Heart right ventricle (tissue), 16 donors: ENCODE measurements at regions not wholly inside any gene's neighbourhood (a gene's known extent, or its start where the extent isn't known, plus 50 kb on each side); places are given as distances from the start of the nearest gene placed in this dataset.

ENCODE experiments used
- ATAC-seq, 8 donors: fragments of 200-7000 bp; cut with Tn5 transposase; one replicate each; pipeline ENCODE4 v1.9.1; 2020; ENCODE audit warnings: mild to moderate bottlenecking in 8 of 8, moderate library complexity in 8 of 8, moderate number of reproducible peaks in 1 of 8
- DNase-seq, 2 donors: peaks; one replicate each; pipeline ENCODE4 v3.0.0-alpha.2; 2020
- H3K27ac ChIP-seq, 10 donors: fragments of 200-600 bp; sonication (generic) in 2 of 10; one replicate each; pipeline versions ENCODE4 v1.5.0 to v1.8.0; 2020 to 2022; ENCODE audit warnings: mild to moderate bottlenecking in 3 of 10
- H3K27me3 ChIP-seq, 7 donors: fragments of 200-600 bp; one replicate each; pipeline ENCODE4 v1.8.0; 2021 to 2022; ENCODE audit warnings: mild to moderate bottlenecking in 2 of 7
- H3K36me3 ChIP-seq, 9 donors: fragments of 200-600 bp; sonication (generic) in 1 of 9; one replicate each; pipeline versions ENCODE4 v1.5.0 to v1.8.0; 2020 to 2022; ENCODE audit warnings: mild to moderate bottlenecking in 2 of 9
- H3K4me1 ChIP-seq, 9 donors: fragments of 200-600 bp; sonication (generic) in 1 of 9; one replicate each; pipeline versions ENCODE4 v1.5.0 to v1.8.0; 2020 to 2022; ENCODE audit warnings: mild to moderate bottlenecking in 4 of 9
- H3K4me3 ChIP-seq, 10 donors: fragments of 200-600 bp; sonication (generic) in 2 of 10; one replicate each; pipeline versions ENCODE4 v1.5.0 to v1.8.0; 2020 to 2022; ENCODE audit warnings: mild to moderate bottlenecking in 7 of 10, moderate library complexity in 2 of 10
- H3K9me3 ChIP-seq, 11 donors: fragments of 200-600 bp in 10 of 11; sonication (generic) in 2 of 11; one replicate each; pipeline versions ENCODE4 v1.5.0 to v1.8.0; 2013 to 2022; ENCODE audit warnings: mild to moderate bottlenecking in 2 of 11, control low read depth in 1 of 11, moderate library complexity in 1 of 11
- CTCF ChIP-seq, 9 donors: fragments of 200-600 bp; sonication (generic) in 2 of 9; IDR thresholded peaks; one replicate each; pipeline versions ENCODE4 v1.5.0 to v1.8.0; 2021 to 2022; ENCODE audit warnings: antibody characterized with exemption in 9 of 9, mild to moderate bottlenecking in 5 of 9, moderate library complexity in 1 of 9
- whole genome bisulfite sequencing, 2 donors: extraction: QIAGEN DNeasy Blood & Tissue Kit; methylation state at CpG; one replicate each; pipeline ENCODE4 v1.1.7; 2013; ENCODE audit warnings: inconsistent platforms in 1 of 2; 5-methylcytosine and 5-hydroxymethylcytosine counted together
- intact Hi-C, 10 donors: fragments of 100-400 bp; cut with DNase I; formaldehyde crosslinking; loops; one replicate each; pipeline versions ENCODE4 v1.11.1 to v1.14.2; 2022
- donor health status: Arrhythmogenic right ventricular cardiomyopathy.
- donor health status: ischemic (EF 13 %, LVEDD 7.1; RV severe dilation, severe dysfunction).
- donor health status: healthy with polysubstance abuse.
- donor health status: DM: no; HTN: yes; CAD: no.
- donor health status: DM: no; HTN: no; CAD: no.
- donor health status: ischemic (EF 25% LVEDD 6.9; RV normal size, moderate dysfunction).
- donor health status: ischemic (EF 25% LVEDD 5.7; RV mildly dilated, moderate dysfunction).
- donor health status: healthy.
- donor health status: DM: yes; HTN: yes; CAD: no.
- donor health status: Ischemic cardiomyopathy.
- donor health status: ischemic (EF 35%, LVEDD 5.7; RV mildly dilated, moderate dysfunction).
- donor health status: nonischemic (EF 11% LVEDD 7.7; RV severe dilation, severe dysfunction).
- donor health status: DM: yes; HTN: yes; CAD: no.
- donor health status: PGD.
- donor health status: ischemic (EF 29% LVEDD 5.4; RV normal size, mild dysfunction).
- donor health status: nonischemic (EF 23%, LVEDD 6.1; RV moderate dilation, normal function).

DNA sequence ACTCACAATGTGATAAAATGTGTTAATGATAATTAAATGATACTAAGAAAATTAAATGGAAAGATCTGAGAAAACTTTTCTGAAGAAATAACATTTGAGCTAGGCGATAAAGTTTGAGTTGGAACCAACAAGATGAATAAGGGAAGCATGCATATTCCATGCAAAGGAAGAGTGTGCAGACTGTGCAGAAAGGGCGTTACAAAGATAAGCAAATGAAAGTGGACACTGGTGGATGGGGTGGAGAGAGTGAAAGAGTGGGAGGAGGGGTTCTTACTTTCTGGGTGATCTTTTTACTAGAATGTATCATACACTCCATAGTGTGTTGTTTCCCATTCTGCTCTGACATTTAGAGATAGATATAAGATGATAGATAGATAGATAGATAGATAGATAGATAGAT, 138.7 kb downstream of the HTR1A start:
- no peak overlapping the region for H3K4me3 ChIP-seq
- H3K4me1 ChIP-seq: peaks cover 0 to 9% (median 0%) of the 10 kb centered on the region in 9 donors
- DNase-seq (no peak), ATAC-seq (no peak)
- intact Hi-C loops: loop anchor here in 1 of 10 donors (10.0 kb wide), 1 partner anchor 429 kb away; no protein-coding TSS in a partner anchor
- H3K36me3 ChIP-seq: no peaks in the 10 kb centered on the region
- no peak overlapping the region for H3K27ac ChIP-seq
- no peaks in the 10 kb centered on the region for H3K27me3 ChIP-seq
- WGBS, 2 donors: 70 to 76% methylated on average over 2 of the region's 2 CpGs
- H3K9me3 ChIP-seq: no peaks in the 10 kb centered on the region
- TF ChIP-seq CTCF (IDR thresholded peaks at IDR 0.05): no peak

- DNase-seq (no peak), ATAC-seq (no peak)
- TF ChIP-seq CTCF (IDR thresholded peaks at IDR 0.05): no peak
- Histone ChIP-seq H3K36me3 (no peaks in the 10 kb centered on the region), H3K4me1 (peaks cover 0 to 9% (median 0%) of the 10 kb centered on the region in 9 donors), H3K4me3 (no peak overlapping the region), H3K9me3 (no peaks in the 10 kb centered on the region), H3K27ac (no peak overlapping the region), H3K27me3 (no peaks in the 10 kb centered on the region)
- WGBS, 2 donors: 29 to 65% methylated on average over 1 of the region's 1 CpG
- intact Hi-C loops: loop anchor here in 1 of 10 donors (10.0 kb wide), 1 partner anchor 428 kb away; no protein-coding TSS in a partner anchor
These were observed 139.6 kb downstream of the HTR1A start for GRCh38 chr5:63822614-63823013.

DNA sequence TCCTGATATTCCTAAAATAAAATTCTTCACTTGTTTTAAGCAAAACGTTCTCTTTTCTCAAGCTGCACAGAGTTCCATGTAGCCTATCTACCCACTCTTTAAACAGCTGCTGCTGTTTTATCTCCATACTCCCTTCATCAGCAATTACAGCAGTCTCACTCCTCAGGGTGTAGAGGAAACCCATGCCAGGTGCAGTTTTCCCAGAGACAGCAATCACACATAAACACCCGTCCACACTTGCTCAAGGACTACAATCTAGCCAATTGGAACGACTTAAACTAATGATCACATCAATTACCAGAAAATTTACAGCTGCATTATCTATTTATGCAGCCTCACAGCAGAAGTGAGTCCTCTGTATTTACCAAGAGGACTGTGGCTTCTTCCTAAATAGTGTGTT, 141.7 kb downstream of the HTR1A start:
- Histone ChIP-seq H3K4me1 (peaks cover 0 to 9% (median 0%) of the 10 kb centered on the region in 9 donors), H3K9me3 (peaks cover 0 to 8% (median under 1%) of the 10 kb centered on the region in 11 donors), H3K36me3 (no peaks in the 10 kb centered on the region), H3K27me3 (no peaks in the 10 kb centered on the region), H3K27ac (no peak overlapping the region), H3K4me3 (no peak overlapping the region)
- DNase-seq (peak in 1 of 2 donors; percentile 7), ATAC-seq (peak in 1 of 8 donors; percentile 41)
- intact Hi-C loops: loop anchor here in 1 of 10 donors (10.0 kb wide), 1 partner anchor 426 kb away; no protein-coding TSS in a partner anchor
- WGBS, 2 donors: 6 to 11% methylated on average over 3 of the region's 3 CpGs
- no peak for TF ChIP-seq CTCF (IDR thresholded peaks at IDR 0.05)

DNA sequence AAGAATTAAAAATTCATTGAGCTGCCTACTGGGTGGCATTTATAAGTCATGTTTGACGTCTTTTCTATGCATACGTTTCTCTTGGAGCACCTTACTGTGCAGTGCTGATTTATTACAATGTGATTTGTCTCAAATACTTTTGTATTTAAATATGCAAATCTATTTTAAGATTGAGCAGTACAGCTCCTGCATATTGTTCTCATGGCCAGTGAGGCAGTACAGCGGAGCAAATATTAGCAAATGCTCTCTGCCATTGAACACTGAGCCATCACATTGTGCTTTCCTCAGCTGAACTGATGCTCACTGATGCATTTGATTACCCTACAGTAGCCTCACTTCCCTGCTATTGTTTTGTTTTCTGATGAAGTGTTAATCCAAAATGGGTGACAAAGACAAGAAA, 149.6 kb downstream of the HTR1A start:
- TF ChIP-seq CTCF (IDR thresholded peaks at IDR 0.05): no peak
- intact Hi-C loops: no loop called here
- no peak overlapping the region for H3K27ac ChIP-seq
- H3K4me3 ChIP-seq: no peak overlapping the region
- H3K27me3 ChIP-seq: no peaks in the 10 kb centered on the region
- WGBS, 2 donors: 85 to 87% methylated on average over 3 of the region's 3 CpGs
- H3K4me1 ChIP-seq: no peaks in the 10 kb centered on the region
- no peak for DNase-seq
- H3K9me3 ChIP-seq: peaks cover 0 to 29% (median 3%) of the 10 kb centered on the region in 11 donors
- no peak for ATAC-seq
- H3K36me3 ChIP-seq: no peaks in the 10 kb centered on the region
